ENCODE measurements at regions not wholly inside any gene's neighbourhood (a gene's known extent, or its start where the extent isn't known, plus 50 kb on each side); places are given as distances from the start of the nearest gene placed in this dataset.

DNA sequence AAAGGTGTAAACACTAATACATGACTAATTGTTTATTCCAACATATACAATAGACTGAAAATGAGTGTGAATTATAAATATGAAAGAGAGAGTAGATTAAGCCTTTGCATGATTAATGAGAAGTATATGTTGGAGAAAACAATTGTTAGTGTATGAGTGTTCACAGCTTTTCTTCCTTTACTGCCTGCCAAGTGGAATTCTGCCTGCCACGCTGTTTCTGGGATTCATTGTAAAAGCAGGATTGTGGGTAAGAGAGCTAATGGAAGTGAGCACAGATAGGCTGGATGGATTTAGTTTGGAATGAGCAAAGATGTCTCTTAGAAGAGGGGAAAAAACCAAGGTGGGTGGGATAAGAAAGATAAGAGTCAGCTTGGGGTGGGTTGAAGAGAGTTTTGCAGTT lies 129.6 kb upstream of the NMUR2 start:
- Histone ChIP-seq H3K27ac (ENCODE audit: low read depth, low read length) (no peak overlapping the region), H3K79me2 (ENCODE audit: insufficient read depth, low read length) (no peaks in the 10 kb centered on the region), H4K20me1 (ENCODE audit: insufficient read depth) (no peaks in the 10 kb centered on the region), H3K4me2 (ENCODE audit: low read length) (no peak overlapping the region), H3K4me1 (ENCODE audit: control insufficient read depth in 1 of 2, insufficient read depth in 2 of 2, low read length in 2 of 2) (no peaks in the 10 kb centered on the region), H3K9me2 (ENCODE audit: insufficient read depth) (no peaks in the 10 kb centered on the region), H3K36me3 (ENCODE audit: control insufficient read depth in 1 of 2, insufficient read depth in 2 of 2, low read length in 2 of 2) (no peaks in the 10 kb centered on the region), H3K9ac (ENCODE audit: low read length) (no peak overlapping the region), H3K9me3 (ENCODE audit: control insufficient read depth in 1 of 2, insufficient read depth in 1 of 2, low read depth in 1 of 2, low read length in 2 of 2) (no peaks in the 10 kb centered on the region), H3K4me3 (replicated peaks in 1 of 2; ENCODE audit: low read depth in 1 of 2, low read length in 2 of 2) (no peak overlapping the region), H2AFZ (ENCODE audit: low read depth, low read length, poor library complexity, severe bottlenecking) (no peak overlapping the region), H3K27me3 (ENCODE audit: insufficient read depth, low read length) (no peaks in the 10 kb centered on the region)
- POLR2A ChIA-PET, result no interaction called here
- TF ChIP-seq, protein P1, sequence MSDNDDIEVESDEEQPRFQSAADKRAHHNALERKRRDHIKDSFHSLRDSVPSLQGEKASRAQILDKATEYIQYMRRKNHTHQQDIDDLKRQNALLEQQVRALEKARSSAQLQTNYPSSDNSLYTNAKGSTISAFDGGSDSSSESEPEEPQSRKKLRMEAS (IDR thresholded peaks at IDR 0.05), result no peak
- TF ChIP-seq YY1 (IDR thresholded peaks at IDR 0.05; ENCODE audit: extremely low read depth, insufficient replicate concordance, low read depth, low read length) (no peak), POLR2A (IDR thresholded peaks at IDR 0.05; ENCODE audit: borderline replicate concordance, extremely low read depth, insufficient read depth, insufficient read length) (no peak), CEBPB (IDR thresholded peaks at IDR 0.05; ENCODE audit: low read depth) (no peak), ELF1 (IDR thresholded peaks at IDR 0.05; ENCODE audit: borderline replicate concordance, low read depth) (no peak), JUND (IDR thresholded peaks at IDR 0.05) (no peak), ZNF274 (IDR thresholded peaks at IDR 0.05; ENCODE audit: low read depth, low read length) (no peak), ZBTB33 (IDR thresholded peaks at IDR 0.05; ENCODE audit: extremely low read depth, insufficient replicate concordance, low read length) (no peak), CBX3 (IDR thresholded peaks at IDR 0.05; ENCODE audit: low read depth) (no peak), EGR1 (IDR thresholded peaks at IDR 0.05; ENCODE audit: low read depth) (no peak)
- no peak for DNase-seq (ENCODE audit: low read depth, low spot score)
- no peak for ATAC-seq
- RAD21 ChIA-PET (ENCODE audit: low non-redundant PET in 1 of 2, low total read pairs in 2 of 2, uncharacterized antibody in 2 of 2, unreplicated experiment in 2 of 2), result no interaction called here
- CTCF ChIA-PET, result interaction anchor here (1.9 kb wide), 1 partner anchor 1430 kb away, joined by 9 read pairs; no protein-coding TSS in a partner anchor
- intact Hi-C loops (cut with micrococcal nuclease), result loop anchor here (5.0 to 10.0 kb wide), 3 partner anchors 890 to 1873 kb away; no protein-coding TSS in a partner anchor
- no TSS peak for BruUV-seq (replicated peaks)
